Fibroblast of pulmonary artery (primary cell): ENCODE measurements at regions not wholly inside any gene's neighbourhood (a gene's known extent, or its start where the extent isn't known, plus 50 kb on each side); places are given as distances from the start of the nearest gene placed in this dataset.
"Not testable (repeated sequence)": the region's sequence is repeated elsewhere in the genome, so short reads cannot be mapped to it uniquely, and the experiment has no call there.

Source experiments
- DNase-seq: peaks from one replicate; pipeline ENCODE4 v3.0.0-alpha.2; 2010; ENCODE audit warnings: low read depth
- H3K4me3 ChIP-seq: replicated peaks from 2 replicates; pipeline ENCODE4 v1.5.1; 2011; ENCODE audit warnings: low read depth, mild to moderate bottlenecking, control low read depth, low read length, moderate library complexity
- CTCF ChIP-seq: IDR thresholded peaks from 2 replicates; pipeline ENCODE4 v1.5.1; 2011; ENCODE audit warnings: mild to moderate bottlenecking, control low read depth, low read length, inconsistent platforms; ENCODE audit errors: missing control alignments

GRCh38 chr9:97248252-97248651 is 59.2 kb upstream of the CCDC180 start:
- peak; percentile 36 for DNase-seq
- not testable (repeated sequence) for H3K4me3 ChIP-seq

- no peak for DNase-seq
- TF ChIP-seq CTCF, result no peak
- no peak overlapping the region for H3K4me3 ChIP-seq
Measured at GRCh38 chr9:97243606-97244005, 63.9 kb upstream of the CCDC180 start.

GRCh38 chr9:97241430-97241829 is 66.0 kb upstream of the CCDC180 start:
- DNase-seq, H3K4me3 ChIP-seq: not testable (repeated sequence)

GRCh38 chr9:97237951-97238889 is 69.2 kb upstream of the CCDC180 start:
- H3K4me3 ChIP-seq, result peak overlapping the region; percentile 63
- DNase-seq, result peak; percentile 73
- no peak for TF ChIP-seq CTCF

GRCh38 chr9:97237311-97237786 is 70.1 kb upstream of the CCDC180 start:
- TF ChIP-seq CTCF, result no peak
- no peak for DNase-seq
- H3K4me3 ChIP-seq, result peak overlapping the region; percentile 63

GRCh38 chr9:97233009-97233400 is 74.5 kb upstream of the CCDC180 start:
- not testable (repeated sequence) for DNase-seq

GRCh38 chr9:97232060-97233008 is 75.1 kb upstream of the CCDC180 start:
- not testable (repeated sequence) for H3K4me3 ChIP-seq, DNase-seq

More at GRCh38 chr9:97233009-97233400, 74.5 kb upstream of the CCDC180 start:
- not testable (repeated sequence) for H3K4me3 ChIP-seq

- not testable (repeated sequence) for H3K4me3 ChIP-seq, DNase-seq
Measured at GRCh38 chr9:97222393-97222792, 85.1 kb upstream of the CCDC180 start.

GRCh38 chr9:97221478-97222355 is 85.7 kb upstream of the CCDC180 start:
- H3K4me3 ChIP-seq, result not testable (repeated sequence)
- peak; percentile 68 for DNase-seq
